Adrenal gland (tissue), 5 donors: ENCODE measurements at regions not wholly inside any gene's neighbourhood (a gene's known extent, or its start where the extent isn't known, plus 50 kb on each side); places are given as distances from the start of the nearest gene placed in this dataset.

Experiments used
- POLR2A ChIP-seq, 2 donors: fragments of 450-650 bp; IDR thresholded peaks; one replicate each; pipeline ENCODE4 v1.6.1; 2017; ENCODE audit warnings: antibody characterized with exemption in 2 of 2, mild to moderate bottlenecking in 2 of 2, moderate library complexity in 1 of 2
- TF ChIP-seq, protein P1 (sequence below), 6 experiments: fragments of 450-650 bp in 4 of 6; fragments of 200-600 bp in 2 of 6; sonication (generic) in 1 of 6; IDR thresholded peaks; 1 replicate in 5 of 6; 2 replicates in 1 of 6; pipeline versions ENCODE4 v1.5.1 to v1.8.0; 2016 to 2021; ENCODE audit warnings: antibody characterized with exemption in 6 of 6, mild to moderate bottlenecking in 2 of 6, moderate library complexity in 1 of 6
- donor health status: DM: no; HTN: no; CAD: no.

DNA sequence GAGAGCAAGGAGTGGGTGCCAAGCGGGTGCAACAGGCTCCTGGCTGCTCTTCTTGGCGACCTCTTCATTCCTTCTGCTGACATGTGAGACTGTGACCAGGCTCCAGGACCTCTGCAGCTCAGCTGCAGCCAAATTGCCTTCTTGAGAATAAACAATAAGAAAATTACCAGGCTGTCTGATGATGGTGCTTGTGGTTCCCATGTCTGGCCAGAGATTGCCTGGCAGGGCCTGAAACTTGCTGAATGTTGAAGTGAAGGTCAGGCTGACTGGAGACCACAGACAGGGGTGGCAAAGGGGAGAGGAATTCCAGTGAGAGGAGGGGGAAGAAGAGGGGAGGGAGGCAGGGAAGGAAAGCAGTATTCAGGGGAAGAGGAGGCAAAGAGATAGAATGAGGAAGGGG, 497.4 kb upstream of the PODXL start:
- TF ChIP-seq, protein P1, sequence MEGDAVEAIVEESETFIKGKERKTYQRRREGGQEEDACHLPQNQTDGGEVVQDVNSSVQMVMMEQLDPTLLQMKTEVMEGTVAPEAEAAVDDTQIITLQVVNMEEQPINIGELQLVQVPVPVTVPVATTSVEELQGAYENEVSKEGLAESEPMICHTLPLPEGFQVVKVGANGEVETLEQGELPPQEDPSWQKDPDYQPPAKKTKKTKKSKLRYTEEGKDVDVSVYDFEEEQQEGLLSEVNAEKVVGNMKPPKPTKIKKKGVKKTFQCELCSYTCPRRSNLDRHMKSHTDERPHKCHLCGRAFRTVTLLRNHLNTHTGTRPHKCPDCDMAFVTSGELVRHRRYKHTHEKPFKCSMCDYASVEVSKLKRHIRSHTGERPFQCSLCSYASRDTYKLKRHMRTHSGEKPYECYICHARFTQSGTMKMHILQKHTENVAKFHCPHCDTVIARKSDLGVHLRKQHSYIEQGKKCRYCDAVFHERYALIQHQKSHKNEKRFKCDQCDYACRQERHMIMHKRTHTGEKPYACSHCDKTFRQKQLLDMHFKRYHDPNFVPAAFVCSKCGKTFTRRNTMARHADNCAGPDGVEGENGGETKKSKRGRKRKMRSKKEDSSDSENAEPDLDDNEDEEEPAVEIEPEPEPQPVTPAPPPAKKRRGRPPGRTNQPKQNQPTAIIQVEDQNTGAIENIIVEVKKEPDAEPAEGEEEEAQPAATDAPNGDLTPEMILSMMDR (IDR thresholded peaks at IDR 0.05): no peak
- no peak for TF ChIP-seq POLR2A (IDR thresholded peaks at IDR 0.05)
